CD4-positive, alpha-beta T cell treated with Interferon alpha-2 for 1 hour (primary cell): ENCODE measurements at regions not wholly inside any gene's neighbourhood (a gene's known extent, or its start where the extent isn't known, plus 50 kb on each side); places are given as distances from the start of the nearest gene placed in this dataset.
"Not testable (repeated sequence)": the region's sequence is repeated elsewhere in the genome, so short reads cannot be mapped to it uniquely, and the experiment has no call there.

Experiments used
- DNase-seq, 2 donors: peaks; one replicate each; pipeline ENCODE4 v3.0.0-alpha.2; 2020 to 2022

GRCh38 chr10:43839973-43840372 lies 191.3 kb upstream of the ZNF32 start:
- no peak for DNase-seq

GRCh38 chr10:43834751-43835150 lies 186.1 kb upstream of the ZNF32 start:
- DNase-seq: not testable (repeated sequence)

DNA sequence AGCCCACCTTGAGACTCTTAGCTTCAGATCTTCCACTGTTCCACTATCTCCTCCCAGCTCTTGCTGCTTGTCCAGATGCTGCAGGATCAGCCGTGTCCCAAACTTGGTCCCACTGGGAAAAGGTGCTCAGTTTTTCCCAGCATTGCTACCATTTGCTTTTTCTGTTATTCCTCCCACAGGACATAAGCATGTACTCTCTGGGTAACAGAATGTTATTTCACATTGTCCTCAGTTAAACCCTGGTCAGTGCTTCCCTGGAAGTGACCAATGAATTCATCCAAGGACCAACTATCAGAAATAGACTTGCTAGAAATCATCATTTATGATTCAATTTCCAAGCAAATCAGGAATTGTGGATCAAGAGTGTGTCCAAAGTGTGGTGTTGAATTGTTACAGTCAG lies 179.2 kb upstream of the ZNF32 start:
- no peak for DNase-seq

- DNase-seq: no peak
Observed at GRCh38 chr10:43825984-43826383, 177.3 kb upstream of the ZNF32 start.

DNA sequence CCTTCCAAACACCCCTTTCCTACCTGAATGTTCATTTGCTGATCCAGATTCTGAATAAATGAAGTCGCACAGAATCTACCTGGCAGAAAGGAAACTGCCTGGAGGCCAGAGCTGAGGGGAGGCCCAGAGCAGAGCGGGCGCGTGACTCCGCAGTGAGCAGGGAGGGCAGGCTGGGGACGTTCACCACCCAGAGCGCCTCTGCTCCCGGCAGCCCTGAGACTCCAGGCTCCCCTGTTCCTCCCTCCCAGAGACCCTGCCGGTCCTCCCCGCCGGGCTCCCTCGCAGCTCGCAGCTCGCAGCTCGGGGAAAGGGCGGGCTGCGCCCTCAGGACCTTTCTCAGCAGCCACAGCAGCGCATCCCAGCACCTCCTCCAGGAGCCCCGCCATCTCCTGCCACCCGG lies 176.7 kb upstream of the ZNF32 start:
- no peak for DNase-seq

- no peak for DNase-seq
Observed at GRCh38 chr10:43824934-43825333, 176.3 kb upstream of the ZNF32 start.

DNA sequence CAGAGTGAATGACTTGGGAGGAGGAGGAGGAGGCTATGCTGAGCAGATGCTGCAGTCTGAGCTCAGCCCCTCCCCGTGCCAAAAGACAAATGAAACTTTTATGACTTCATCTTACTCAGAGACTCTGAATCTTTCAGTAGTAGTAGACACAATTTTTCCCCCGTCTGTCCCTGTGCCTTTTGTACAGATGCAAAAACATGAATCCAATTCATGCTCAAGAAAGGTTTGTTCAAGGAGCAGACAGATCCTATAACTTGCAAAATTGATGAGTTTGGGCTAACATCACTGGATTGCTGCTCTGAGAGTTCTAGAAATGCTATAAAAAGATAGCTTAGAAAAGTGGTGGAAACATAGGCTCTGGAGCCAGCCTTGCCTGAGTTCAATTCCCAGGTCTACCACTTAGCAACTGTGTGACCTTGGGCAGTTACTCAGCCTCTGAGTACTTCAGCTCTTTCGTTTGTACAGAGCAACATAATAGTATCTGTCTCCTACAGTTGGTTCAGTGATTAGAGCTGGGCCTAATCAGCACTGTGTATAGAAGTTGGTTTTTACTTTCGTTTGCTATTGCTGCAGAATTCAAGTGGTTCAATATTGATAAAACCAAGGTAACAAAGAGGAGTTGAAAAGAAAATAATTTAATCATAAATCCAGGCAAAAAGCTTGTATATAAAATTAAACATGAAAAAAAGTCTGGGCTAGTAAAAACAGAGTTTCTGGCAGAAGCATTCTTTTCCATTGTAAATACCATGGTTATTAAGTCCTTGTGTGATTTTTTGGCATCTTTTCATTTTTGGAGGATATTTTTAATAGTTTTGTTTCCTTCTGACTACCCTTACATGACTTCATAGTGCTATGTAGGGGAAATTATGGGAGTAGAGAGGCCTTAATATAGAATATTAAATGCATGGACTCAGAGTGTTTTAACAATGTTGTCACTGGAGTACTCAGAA lies 174.2 kb upstream of the ZNF32 start:
- no peak for DNase-seq

DNA sequence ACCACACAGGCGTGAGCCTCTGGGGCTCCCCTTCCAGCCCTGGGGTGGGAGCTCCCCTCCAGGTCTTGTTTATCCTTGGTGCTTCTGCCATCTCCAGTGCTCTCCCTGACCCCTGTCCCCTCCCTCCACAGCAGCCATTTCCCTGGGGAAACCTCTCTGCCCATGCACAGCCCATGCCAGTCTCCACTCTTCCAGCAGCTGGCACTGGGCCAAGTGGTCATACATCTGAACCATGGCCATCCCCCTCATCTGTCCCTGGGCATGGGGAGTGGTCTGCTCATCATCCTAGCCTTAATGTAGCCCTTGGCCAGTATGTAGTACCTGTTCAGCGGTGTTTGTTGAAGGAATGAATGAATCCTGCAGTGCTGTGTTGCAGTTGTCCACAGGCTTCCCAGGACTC lies 172.4 kb upstream of the ZNF32 start:
- DNase-seq: no peak

GRCh38 chr10:43820663-43821062 lies 172.0 kb upstream of the ZNF32 start:
- DNase-seq: no peak

DNA sequence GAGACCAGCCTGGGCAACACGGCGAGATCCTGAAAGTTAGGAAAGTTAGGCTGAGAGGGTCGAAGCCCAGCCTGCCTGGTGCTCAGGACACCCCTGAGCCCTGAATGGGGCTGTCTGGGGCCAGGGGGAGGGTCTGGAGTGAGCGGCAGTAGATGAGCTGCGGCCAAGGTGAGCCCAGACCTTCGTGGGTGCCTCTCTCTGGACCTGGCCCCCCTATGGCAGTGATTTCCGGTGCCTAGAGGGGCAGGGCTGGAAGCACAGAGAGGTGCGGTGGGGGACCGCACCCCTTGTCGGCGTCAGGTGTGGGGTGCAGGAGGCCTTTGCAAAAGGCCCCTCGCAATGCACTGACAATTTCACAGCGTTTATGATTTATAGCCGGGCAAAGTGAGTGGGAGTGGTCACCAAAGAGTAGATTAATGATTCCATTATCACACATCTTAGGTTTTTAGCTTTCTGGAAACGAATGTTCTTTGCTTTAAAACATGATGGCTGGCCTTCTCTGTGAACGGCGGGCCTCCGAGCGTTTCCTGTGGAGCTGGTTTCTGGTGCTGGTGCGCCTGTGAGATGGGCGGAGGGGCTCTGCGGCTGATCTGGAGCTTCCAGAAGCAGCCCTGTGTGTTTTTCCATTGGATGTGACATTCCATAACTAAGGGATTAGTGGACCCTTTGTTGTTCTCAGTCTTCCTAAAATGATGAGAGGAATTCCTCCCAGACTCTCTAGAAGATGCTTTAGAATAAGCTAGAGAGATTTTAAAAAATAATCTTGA lies 171.0 kb upstream of the ZNF32 start:
- DNase-seq: no peak

GRCh38 chr10:43818687-43819086 lies 170.0 kb upstream of the ZNF32 start:
- DNase-seq: no peak

DNA sequence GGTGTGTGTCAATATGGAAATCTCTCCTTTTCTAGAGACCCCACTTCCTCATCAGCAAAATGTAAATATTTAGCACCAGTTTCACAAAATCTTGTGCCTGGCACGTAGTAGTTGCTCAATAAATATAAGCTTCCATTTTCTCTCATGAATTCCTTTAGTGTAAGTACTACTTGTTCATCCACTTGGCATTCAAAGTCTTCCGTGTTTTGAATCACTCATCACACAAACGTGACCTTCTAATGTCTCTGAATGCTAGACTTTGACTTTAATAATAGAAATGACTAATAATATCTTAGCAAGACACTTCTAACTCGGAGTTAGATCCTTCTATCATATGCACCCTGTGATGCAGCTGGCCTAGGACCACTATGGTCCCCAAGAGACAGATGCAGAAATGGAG lies 168.7 kb upstream of the ZNF32 start:
- DNase-seq: no peak

DNA sequence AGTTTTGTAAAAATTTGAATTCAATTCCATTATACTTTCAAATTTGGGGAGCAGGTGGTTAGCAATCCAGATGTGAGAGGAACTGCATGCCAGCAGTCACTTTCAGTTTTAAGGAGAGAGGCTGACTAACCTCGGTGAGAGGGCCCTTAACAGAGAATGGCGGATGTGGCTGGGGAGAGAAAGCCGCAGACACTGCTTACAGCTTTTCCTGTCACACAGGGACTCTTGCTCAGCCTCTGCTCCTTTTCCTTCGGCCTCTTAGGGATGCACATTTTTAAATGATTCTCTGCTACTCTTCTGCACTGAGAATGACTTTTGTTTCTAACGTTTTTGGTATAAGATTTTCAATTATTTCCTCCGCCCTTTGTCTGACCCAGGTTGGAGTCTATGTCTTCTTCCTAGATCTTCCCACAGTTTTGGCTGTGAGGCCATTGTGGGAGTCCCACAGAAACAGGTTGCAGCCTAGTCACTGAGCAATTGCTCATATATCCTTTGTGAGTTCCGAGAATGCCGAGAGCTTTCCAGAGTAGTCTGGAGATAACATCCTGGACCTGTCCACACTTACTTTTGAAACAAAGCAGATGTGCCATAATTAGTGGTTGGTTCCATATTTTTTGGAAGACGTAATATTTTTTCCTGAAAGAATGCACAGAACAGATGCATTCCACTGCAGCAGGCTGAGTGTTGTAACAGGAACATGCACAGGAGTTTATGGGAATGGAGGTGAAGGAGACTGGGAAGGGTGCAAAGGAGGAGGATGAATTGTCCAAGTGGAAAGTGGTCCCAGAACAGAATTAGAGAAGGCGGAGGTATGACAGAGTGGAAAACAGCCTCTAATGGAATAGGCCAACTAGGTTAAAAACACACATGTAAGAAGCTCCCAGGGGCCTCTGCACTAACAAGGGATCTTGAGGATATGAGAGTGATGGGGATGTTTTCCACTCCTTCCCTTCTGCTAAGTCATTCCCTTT lies 168.0 kb upstream of the ZNF32 start:
- DNase-seq: peak; percentile 54 to 77

- DNase-seq: no peak
Observed at GRCh38 chr10:43815181-43815885, 166.7 kb upstream of the ZNF32 start.

GRCh38 chr10:43814663-43815062 lies 166.0 kb upstream of the ZNF32 start:
- DNase-seq: no peak

DNA sequence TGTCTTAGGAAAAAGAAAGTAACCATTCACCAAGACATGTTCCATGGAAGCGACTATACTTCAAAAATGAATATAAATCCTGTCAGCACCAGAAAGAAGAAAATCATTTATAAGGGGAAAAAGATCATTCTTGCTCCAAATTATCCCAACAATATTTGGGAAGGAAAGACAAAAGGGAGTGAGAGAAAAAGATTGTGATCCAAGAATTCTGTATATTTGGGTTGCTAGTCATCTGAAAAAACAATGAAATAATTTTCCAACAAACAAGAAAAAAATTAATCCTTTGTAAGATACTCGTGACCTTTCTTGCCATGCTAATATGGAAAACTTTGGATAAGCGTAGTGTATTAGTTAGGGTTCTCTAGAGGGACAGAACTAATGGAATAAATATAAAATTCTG lies 163.2 kb upstream of the ZNF32 start:
- DNase-seq: no peak

DNA sequence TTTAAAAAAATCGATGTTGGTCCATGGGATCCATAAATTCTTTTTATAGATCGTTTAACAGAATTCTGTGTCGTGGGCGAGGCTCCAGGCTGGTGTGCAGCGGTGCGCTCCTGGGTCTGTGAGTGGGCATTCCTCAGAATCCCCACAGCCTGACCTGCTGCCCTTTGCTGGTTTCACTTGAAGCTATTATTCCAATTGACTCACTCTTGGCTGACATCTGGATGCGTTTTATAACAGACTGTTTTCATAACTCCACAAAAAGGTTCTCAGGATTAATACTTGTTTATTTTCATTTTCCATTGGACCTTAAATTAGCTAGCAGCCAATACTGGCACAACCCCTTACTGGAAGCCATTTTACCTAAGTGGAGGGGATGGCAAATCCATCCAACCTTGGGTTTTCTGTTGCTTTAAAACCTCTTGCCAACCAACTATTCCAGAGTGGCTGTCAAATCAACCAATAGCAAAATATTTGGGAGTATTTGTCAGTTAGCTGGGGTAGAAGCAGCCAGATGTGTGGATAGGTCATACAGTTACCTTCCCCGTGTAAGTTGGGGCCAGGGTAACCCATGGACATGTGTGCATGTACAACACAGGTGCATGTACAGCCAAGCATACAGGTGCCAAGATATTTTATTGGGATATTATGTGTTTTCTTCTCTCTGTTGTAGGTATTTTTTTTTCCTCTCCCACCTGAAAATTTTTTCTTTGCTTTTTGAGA lies 160.7 kb upstream of the ZNF32 start:
- DNase-seq: no peak

- no peak for DNase-seq
Observed at GRCh38 chr10:43808136-43808535, 159.5 kb upstream of the ZNF32 start.

GRCh38 chr10:43806831-43807640 lies 158.4 kb upstream of the ZNF32 start:
- no peak for DNase-seq

GRCh38 chr10:43803791-43804190 lies 155.1 kb upstream of the ZNF32 start:
- DNase-seq: no peak
